HG02938 (cell line): ENCODE measurements at regions not wholly inside any gene's neighbourhood (a gene's known extent, or its start where the extent isn't known, plus 50 kb on each side); places are given as distances from the start of the nearest gene placed in this dataset.

Experiments used
- ATAC-seq: cut with Tn5 transposase; IDR thresholded peaks from one replicate; pipeline ENCODE4 v1.9.1; 2021; ENCODE audit warnings: mild to moderate bottlenecking, moderate library complexity; ENCODE audit not compliant: unreplicated experiment

DNA sequence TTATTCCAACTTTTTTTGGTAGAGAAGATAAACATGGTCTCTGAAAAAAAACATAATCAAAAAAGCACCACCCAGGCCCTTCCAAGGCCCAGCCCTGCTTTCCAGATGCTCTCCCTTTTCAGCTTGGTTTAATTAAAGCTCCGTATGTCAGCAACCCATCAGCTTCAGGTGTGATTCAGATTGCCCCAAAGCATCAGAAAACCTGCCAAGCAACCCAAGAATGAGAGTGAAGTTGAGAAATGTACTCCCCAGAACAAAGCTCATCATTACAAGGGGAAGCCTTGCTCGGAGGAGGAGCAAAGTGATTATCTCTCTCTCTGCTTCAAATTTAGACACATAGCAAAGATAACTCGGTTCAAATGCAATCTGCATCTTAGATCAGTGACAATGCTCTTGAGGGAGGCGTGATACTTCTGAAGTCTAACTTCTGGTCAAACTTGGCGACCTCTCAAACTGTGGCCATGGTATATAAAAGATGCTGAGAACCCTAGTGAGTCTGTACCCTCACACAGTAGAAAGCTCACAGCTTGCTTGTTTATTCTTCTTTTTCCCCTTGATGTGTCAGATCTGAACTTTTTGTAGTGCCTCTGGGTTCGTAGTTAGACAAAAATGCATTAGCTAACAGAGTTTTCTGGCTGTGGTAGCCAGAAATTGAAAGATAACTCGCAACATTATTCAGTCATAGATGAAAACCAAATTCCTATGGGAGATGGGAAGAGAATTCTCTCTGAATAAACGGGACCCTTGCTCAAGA lies 63.3 kb upstream of the ZC3H11B start:
- no peak for ATAC-seq

DNA sequence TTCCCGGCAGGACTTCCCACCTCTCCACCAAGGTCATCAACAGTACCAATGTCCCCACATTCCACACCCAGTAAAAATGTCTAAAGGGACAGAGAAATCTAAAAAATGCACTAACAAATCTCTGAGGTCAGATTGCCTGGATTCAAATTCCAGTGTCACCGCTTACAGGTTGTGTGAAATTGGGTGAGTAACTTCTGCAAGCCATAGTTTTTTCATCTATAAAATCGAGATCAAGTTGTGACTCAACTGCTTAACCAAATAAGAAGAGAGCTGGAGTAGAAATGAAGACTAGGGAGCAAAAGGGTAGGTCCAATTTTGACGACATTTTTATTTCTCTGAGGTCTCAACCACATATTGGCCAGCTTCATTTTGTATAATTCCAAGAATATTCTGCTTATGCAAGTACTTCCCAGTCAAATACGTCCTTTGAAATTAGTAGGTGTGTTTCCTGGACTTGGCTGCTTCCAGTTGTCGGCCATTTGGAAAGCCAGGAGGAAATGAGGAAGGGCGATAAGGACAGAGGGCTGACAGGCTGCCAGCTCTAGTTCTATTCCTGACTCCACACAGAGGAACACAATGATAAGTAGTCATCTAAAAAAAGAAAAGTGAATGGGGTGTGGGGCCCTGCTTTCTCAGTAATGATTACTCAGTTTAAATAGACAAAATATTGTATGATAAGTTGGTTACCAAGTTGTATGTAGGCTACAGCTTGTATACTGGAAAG lies 57.7 kb upstream of the ZC3H11B start:
- no peak for ATAC-seq

DNA sequence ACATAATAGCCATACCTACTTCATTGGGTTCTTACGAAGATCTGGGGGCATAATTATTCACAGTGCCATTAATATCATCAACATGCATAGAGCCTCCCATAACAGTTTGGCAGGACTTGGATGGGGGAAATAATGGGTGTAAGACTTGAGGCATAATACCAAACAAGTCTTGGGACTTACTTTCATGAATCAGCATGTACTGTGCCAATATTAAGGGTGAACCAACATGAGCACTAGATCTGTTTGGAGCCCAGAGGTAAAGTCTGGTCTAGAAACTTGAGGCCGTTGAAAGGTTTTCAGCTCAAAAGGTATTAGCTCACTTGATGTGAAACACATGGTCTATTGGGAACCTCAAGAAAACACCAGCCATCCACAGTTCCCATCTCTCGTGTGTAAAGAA lies 56.7 kb upstream of the ZC3H11B start:
- no peak for ATAC-seq

DNA sequence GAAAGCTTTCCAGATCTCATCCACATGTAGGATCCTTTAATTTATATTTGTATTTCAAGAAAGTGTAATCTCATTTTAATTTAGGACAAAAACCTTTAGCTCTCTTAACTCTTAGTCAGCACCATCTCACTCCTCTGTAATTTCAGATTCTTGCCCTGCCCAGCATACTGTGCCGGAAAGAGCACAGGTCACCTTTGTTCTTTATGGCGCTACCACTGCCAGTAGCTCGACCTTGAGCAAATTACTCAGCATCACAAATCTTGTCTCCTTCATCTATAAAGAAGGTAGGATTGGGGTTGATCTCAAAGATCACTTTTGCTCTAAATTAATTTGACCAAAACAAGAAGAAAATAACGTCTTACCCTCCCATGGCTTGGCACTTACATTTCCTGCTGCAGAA lies 56.1 kb upstream of the ZC3H11B start:
- no peak for ATAC-seq

DNA sequence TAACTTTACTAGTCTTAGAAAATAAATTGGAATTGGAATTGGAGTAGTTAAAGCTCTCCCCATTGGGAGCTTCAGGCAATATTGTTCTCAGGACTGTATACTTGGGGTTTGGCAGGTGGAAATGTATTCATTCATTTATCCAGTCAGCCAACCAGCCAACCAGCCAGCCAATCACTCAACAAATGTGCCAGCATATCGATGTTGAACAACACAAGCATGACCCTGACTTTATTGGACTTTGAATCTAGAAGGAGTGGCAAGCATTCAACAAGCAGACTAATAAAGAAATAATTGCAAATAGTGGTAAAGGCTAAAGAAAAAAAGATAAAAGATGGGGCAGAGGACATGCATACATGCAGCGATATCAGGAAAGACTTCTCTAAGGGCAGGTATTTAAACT lies 55.5 kb upstream of the ZC3H11B start:
- ATAC-seq: no peak

DNA sequence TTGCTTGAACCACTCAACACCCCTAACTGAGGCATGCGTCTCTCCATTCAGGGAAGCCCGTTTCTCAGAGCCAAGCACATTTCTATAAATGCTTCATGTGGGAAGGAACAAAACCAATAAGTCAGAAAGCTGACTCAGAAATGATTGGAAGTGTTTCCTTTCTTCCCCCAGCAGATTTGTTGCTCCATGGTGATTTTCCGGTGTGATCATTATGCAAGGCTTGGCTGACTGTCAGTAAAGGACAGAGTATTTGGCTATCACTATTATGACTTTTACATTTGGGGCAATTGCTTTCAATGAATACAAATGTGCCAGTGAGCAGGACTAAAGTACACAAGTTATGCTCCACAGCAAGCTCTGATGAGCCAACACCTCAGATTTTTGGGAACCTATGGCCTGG lies 53.3 kb upstream of the ZC3H11B start:
- ATAC-seq: no peak

DNA sequence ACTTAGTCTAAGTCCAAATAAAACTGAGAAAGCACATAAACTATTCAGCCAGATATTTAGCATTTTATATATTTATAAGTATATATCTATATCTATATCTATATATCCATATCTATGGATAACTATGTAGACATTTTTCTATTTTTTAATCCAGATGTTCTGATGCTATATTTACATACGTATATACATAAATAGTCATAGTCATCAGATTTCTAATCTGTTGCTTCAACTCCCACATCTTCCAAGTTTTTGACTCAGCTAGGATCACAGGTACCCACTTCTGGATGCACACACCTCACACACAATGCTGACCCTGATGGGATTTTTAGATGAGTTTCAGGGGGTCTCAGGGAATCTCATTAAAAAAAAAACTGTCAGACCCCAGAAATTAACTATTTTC lies 52.2 kb upstream of the ZC3H11B start:
- no peak for ATAC-seq

DNA sequence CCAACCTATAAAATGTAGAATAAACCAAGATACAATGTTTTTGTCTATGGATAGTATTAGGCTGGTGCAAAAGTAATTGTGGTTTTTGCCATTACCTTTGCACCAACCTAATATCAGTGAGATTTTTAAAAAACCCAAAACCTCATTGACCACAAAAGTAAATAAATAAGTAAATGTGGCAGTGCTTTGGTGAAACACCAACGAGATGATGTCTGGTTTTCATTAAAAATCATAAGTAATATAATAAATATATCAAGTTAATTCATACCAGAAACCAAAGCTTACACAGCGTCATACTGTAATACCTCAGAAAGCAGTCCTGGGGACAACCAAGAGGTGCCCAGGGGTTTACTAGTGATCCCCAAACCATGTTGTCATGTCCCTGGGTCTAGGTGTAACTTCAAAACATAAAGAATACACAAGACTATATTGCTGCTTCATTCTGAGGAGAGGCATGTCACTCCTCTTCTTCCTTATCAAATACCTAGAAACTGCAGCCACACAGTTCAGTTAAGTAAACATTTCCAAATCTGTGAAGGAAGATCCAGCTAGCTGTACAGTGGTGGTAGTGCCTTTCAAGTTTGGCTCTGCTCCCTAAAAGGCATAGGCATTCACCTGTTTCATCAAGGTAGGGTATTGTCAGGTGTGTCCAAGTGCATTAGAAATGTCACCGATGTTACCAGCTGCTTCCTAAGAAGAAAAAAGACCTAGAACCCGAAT lies 51.6 kb upstream of the ZC3H11B start:
- ATAC-seq: no peak
